OCI-LY3 (cell line): ENCODE measurements at regions not wholly inside any gene's neighbourhood (a gene's known extent, or its start where the extent isn't known, plus 50 kb on each side); places are given as distances from the start of the nearest gene placed in this dataset.

Experiments
- EZH2phosphoT487 ChIP-seq: fragments of 200-600 bp; shearing (Covaris generic); IDR thresholded peaks from 2 replicates; pipeline ENCODE4 v1.6.1; 2018; ENCODE audit warnings: antibody characterized with exemption, mixed run types, low read depth
- TF ChIP-seq, protein P1 (sequence below): fragments of 200-600, 300-600 bp; sonication (generic); IDR thresholded peaks from 2 replicates; pipeline ENCODE4 v1.5.1; 2014; ENCODE audit warnings: antibody characterized with exemption, low read length, low read depth

DNA sequence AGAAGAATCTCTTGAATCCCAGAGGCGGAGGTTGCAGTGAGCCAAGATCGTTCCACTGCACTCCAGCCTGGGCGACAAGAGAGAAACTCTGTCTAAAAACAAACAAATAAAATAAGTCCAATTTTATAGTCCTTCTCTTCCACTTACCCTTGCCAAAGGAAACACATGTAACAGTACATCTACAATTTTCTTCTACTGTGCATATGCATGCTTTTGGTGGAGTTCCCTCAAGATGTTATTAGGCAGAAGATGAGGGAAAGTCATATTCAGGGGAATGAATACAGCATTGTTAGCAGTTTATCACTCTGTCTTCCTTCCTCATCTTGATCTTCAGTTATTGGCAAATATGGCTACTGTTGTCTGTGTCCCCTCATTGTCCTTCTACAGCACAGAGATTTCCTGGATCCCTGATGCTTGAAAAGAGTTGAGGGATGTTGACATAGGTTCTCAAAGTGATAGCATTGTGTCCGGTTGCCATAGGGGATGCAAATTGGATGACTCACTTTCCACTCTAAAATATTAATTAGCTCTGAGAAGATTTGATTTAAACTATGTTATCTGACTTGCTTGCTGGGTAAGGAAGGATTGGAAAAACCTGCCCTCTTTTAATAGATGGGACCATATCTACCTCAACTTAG lies 1173.6 kb downstream of the KCNT2 start:
- no peak for TF ChIP-seq EZH2phosphoT487
- TF ChIP-seq, protein P1, sequence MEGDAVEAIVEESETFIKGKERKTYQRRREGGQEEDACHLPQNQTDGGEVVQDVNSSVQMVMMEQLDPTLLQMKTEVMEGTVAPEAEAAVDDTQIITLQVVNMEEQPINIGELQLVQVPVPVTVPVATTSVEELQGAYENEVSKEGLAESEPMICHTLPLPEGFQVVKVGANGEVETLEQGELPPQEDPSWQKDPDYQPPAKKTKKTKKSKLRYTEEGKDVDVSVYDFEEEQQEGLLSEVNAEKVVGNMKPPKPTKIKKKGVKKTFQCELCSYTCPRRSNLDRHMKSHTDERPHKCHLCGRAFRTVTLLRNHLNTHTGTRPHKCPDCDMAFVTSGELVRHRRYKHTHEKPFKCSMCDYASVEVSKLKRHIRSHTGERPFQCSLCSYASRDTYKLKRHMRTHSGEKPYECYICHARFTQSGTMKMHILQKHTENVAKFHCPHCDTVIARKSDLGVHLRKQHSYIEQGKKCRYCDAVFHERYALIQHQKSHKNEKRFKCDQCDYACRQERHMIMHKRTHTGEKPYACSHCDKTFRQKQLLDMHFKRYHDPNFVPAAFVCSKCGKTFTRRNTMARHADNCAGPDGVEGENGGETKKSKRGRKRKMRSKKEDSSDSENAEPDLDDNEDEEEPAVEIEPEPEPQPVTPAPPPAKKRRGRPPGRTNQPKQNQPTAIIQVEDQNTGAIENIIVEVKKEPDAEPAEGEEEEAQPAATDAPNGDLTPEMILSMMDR = no peak
